GM18909 (cell line): ENCODE measurements at regions not wholly inside any gene's neighbourhood (a gene's known extent, or its start where the extent isn't known, plus 50 kb on each side); places are given as distances from the start of the nearest gene placed in this dataset.
"Not testable (repeated sequence)": the region's sequence is repeated elsewhere in the genome, so short reads cannot be mapped to it uniquely, and the experiment has no call there.

Source experiments
- ATAC-seq: cut with Tn5 transposase; IDR thresholded peaks from one replicate; pipeline ENCODE4 v1.9.1; 2021; ENCODE audit warnings: mild to moderate bottlenecking; ENCODE audit not compliant: unreplicated experiment, poor library complexity

DNA sequence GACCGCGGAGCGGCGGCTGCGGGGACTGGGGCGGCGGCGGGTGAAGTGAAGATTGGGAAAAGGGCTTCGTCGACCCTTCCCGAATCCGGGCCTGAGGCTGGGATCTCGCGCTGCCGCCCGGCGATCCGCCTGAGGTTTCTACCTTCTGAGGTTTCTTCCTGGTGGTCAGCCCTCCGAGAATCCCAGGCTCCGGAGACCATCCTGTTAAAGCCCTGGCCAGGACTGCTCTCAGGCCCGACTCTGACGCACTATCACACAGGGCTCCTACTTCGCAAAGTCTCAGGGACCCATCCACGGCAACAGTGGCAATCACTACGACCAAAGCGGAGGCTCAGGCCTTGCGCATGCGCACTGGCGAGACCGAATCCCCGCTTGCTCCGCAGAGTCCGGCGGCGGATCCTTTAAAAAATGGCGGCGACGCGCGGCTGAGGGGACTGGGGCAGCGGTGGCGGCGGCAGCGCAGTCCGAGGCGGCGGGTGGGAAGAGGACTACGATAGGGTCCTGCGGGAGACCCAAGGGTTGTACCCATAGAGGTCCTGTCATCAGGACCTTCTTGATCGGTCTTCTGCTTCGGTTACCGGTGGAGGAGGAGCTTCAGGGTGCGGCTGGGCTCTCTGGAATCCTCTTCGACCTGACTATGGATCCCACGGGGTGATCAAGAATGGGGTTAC, 157.2 kb upstream of the ZNF337 start:
- peak; percentile 90 for ATAC-seq

DNA sequence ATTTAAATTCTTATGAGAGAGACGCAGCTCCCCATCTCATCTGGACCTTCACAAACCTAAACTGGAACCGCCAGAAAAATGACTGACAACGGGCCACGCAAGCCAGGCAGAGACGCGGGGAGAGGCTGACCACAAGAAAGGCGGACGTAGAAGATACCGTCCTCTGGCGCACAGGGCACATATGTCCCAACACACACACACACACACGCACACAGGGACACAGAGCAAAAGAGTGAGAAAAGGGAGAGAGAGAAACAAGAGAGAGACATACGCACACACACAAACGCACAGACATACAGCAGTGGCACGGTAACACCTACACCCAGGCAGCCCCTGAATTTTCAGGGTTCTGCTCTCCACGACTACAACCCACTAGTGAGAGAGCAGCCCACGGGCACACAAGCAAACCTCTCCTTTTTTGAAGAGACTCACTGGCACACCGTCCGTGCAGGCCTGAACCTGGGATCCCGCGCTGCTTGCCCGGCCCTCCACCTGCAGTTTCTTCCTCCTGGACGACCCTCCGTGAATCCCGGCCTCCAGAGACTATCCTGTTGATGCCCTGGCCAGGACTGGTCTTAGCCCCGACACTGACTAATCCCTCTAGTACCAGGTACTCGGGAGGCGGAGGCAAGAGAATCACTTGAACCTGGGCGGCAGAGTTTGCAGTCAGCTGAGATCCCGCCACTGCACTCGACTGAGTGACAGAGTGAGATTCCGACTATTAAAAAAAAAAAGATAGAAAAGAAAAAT, 156.5 kb upstream of the ZNF337 start:
- ATAC-seq, result peak; percentile 26

DNA sequence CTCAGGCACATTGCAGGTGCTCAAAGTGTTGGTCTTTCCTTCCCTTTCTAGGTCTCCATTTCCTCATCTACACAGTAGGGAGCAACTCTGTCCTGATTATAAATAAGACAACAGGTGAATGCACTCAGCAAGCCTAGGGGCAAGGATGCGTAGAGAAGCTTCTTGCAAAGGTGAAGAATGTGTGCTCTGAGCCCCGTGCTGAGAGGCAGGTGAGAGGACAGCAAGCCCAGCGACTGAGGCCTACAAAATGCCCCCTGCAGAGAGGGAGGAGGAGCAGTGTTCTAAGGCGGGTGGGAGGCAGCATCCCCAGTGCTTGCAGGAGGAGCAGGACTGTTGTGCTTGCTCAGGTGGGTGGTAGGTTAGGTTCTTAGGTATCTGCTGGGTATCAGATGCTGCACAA, 153.5 kb upstream of the ZNF337 start:
- ATAC-seq, result not testable (repeated sequence)

DNA sequence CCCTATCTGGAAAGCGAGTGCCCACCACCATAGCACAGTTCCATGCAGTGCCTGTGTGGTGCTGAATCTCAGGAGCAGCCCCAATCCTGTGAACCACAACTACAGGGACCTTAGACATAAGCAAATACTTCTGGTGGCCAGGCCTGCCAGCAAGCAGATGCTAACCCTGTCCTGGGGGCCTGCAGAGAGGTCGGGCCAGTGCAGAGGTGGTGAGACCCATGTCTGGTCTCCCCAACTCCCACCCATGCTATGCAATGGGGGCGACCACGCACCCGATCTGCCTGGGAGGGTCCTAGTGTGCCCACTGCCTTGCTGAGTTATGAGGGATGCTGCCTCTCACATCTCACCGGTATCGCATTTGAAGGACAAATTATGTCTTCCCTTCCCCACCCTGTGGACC, 151.6 kb upstream of the ZNF337 start:
- no peak for ATAC-seq

DNA sequence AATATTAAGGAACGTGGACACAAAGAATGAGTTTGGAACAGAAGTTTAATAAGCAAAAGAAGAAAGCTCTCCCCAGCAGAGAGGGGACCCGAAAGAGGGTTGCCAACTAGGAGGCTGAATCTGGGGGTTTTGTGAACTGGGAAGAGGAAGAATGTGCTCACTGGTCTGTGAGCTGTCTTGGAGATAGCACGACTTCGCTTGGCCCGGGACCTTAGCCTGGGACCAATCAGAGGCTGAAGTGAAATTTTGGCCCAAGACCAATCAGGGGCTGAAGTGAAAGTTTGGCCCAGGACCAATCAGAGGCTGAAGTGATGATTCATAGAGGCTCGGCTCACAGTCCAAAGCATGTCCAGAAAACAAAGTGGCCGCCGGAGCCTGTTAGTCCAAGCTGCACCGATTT, 148.0 kb upstream of the ZNF337 start:
- ATAC-seq, result not testable (repeated sequence)

DNA sequence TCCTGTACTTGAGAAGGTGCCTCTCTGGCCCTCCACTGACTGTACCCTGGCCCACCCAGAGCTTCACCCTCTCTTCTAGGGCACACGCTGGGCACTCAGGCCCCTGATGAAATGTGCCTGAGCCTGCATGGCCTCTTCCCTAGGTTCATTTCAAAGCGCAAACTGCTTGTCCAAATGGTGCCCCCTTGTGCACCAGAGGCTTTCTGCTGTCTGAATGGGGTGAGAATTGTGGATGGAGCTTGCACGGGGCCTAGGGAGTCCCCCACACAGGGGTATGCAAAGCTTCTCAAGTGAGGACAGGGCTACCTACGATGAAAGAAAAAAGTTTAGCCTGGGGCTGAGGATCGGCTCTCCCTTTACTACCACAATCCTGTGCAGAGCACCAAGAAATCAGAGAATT, 116.9 kb upstream of the ZNF337 start:
- not testable (repeated sequence) for ATAC-seq

DNA sequence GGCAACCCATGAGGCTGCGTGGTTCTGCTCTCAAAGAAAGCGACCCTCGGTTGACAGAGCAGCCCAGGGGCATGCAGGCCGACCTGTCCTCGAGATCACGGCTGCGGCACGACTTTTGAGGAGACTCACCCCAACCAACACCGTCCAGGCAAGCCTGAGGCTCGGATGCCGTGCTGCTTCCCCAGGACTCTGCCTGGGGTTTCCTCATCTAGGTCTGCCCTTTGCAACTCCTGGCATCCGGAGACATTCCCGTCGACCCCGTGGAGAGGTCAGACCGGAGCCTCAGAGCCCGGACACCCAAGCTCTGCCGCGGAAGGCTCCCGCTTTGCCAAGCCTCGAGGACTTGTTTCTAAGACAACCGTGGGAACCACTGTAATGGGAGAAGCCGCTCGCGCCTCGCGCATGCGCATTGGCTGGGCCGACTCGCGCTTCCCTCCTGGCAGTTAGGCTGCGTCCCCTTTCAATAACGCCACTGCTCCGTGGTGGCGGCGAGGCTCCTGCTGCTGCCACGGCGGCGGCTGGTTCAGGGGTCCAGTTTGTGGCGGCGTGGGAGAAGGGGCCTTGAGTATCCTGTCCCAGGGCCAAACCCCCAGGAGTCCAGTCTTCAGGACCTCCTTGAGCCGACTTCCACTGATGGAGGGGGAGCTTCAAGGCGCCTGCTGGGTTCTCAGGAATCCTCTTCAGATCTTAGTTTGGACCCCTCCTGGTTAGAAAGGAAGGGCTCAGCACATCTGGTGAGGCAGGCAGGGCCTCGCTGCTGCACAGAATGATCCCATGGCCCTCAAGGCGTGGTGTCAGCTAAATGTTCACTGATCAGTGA, 101.7 kb upstream of the ZNF337 start:
- ATAC-seq, result not testable (repeated sequence)

DNA sequence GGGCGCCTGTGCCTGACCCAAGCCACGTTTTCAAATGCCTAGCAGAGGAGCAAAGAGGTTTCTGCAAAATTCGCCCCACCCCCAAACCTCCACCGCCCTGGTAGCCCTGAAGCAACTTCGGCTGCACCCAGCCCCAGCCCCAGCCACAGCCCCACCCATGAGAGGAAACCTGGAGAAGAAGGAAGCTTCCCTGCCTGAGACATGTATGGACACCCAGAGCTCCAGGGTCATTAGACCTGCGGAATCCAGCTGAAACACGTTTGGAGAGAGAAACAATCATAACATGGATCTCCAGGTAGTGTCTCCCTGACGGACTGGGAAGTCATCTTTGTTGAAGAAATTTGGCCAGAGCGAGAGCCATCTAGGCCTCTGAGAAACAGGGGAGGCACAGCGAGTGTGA, 100.4 kb upstream of the ZNF337 start:
- ATAC-seq, result not testable (repeated sequence)

DNA sequence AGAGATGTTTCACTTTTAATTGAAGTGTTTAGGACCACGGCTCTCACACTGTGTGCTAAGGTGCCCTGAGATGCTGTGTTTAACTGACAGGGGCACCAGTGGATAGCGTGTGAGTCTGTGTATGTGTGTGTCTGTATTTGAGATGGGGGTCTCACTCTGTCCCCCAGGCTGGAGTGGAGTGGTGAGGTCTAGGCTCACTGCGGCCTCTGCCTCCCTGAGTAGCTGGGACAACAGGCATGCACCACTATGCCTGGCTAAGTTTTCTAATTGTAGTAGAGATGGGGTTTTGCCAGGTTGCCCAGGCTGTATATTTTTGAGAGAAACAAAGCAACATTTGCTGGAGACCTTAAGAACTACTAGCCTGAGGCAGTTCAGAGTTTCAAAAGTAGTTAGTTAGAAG, 80.6 kb upstream of the ZNF337 start:
- not testable (repeated sequence) for ATAC-seq

DNA sequence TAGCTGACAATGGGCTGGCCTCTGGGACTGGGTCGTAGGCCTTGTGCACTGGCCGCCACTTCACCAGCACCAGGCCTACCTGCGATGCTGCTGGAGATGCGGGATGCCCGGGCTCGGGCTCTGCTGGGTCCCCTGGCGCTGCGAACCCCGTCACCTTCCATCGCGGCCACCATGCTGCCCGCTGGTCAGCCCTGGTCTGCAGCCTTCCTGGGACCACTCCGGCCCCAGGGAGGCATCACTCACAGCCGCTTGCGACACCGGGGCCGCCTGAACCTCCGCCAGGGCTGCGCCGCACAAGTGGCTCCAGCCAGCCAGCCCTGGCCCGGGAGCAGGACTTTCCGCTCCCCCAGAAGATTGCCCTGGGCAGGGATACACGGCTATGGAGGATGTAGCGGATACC, 78.1 kb upstream of the ZNF337 start:
- not testable (repeated sequence) for ATAC-seq

DNA sequence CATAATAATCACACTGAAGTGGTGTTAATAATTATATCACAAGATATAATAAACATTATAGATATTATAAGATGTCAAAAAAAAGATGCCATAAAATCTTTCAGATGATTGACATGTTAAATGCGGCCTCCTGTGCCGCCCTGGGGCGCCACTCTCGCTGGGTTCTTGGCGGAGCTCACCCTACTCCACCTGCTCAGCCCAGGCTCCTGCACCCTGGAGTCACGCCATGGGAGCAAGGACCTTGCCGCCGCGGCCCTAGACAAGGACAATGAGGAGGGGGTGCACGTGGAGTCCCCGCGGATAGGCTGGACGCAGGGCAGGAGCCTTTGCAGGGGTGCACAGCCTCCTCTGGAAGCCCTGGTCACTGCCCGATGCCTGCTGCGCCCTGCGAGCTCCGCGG, 77.5 kb upstream of the ZNF337 start:
- not testable (repeated sequence) for ATAC-seq

DNA sequence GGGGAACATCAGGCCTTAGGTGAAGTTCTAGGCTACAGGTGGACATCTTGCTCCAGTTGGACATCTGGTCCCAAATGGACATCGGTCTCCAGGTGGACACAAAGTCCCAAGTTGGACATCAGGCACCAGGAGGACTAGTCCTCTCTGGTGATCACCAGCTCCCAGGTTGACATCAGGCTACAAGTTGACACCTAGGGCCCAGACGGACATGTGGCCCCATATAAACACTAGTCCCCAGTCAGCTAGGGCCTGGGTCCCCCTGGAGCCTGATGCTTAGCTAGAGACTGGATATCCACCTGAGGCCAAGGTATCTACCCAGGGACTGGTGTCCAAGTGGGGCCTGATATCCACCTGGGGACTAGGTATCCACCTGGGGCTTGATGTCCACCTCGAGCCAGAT, 75.8 kb upstream of the ZNF337 start:
- ATAC-seq, result not testable (repeated sequence)

DNA sequence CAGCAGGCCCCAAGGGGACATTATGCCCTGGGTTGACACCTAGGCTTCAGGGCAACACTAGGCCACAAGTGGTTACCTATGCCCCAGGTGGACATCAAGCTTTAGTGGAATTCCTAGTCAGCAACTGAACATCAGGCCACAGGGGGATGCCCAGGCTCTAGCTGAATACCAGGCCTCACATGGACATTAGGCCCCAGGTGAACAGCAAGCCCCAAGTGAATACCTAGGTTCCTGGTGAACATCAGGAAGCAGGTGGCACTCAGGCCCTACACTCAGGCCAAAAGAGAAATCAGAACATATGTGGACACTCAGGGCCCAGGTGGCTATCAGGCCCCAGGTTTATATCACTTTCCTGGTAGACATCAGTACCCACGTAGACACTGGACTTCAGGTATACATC, 75.2 kb upstream of the ZNF337 start:
- not testable (repeated sequence) for ATAC-seq

DNA sequence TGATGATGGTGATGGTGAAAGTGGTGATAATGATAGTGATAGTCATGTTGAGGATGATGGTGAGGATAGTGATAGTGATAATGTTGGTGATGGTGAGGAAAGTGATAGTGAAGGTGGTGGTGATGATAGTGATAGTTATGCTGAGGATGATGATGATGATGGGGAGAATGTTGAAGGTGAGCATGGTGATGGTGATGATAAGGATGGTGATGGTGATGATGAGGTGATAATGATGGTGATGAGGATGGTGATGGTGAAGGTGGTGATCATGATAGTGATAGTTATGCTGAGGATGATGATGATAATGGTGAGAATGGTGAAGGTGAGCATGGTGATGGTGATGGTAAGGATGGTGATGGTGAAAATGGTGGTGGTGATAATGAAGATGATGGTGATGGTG, 64.9 kb upstream of the ZNF337 start:
- ATAC-seq, result no peak

DNA sequence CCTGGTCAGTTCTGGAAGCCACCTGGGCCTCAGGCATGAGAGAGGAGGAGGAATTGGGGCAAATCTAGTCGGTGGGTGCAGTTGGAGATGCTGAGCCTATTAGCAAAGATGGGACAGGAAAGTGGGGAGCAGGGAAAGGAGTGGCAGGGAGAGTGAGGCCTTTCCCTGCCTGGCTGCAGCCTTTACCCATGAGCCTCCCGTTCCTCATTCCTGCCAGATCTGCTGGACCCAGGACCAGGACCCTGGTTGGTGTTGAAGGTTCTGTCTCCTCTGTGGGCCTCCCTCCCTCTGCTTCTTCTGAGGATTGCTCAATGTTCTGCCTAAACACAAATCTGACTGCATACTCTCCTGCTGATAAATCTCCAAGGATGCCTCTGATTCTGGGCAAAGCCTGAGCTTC, 64.4 kb upstream of the ZNF337 start:
- not testable (repeated sequence) for ATAC-seq

DNA sequence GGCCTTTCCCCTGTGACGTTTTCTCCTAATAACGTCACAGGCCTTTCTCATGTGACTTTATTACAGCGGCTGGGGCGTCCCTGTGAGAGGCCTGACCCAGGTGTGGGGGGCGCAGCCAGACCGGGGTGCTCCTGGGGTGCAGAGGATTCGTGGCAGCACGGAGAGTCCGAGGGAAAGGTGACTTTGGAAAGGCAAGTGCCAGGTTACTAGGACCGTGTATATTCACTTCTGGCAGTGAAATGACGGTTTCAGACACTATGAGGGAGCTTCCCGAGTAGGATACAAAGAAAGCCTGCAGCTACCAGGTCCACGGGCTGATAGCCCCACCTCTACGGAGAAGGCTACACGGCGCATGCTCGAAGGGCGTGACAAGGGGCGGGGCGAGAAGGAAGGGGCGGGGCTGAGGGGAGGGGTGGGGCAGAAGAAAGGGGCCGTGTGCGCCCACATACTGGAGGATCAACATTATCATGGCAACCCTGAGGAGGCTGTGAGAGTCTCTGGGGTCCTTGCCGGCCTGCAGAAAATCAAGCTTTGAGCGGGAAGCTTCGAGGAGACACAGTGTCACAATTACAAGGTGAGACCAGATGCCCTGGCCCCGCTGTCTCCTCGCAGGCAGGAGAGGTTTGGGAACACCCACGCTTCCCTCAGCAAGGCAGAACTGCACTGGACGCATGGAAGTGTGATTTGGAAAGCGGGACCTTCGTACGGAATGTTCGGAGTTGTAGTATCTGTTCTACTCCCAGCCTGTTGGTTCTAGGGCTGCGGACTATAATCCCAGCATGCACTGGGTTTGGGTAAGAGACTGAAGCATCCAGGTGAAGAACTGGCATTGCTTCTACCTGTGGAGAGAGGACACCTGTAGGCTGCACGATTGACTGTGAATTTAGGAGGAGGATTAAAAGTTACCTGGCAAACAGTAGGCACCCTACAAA, 54.4 kb upstream of the ZNF337 start:
- no peak for ATAC-seq

DNA sequence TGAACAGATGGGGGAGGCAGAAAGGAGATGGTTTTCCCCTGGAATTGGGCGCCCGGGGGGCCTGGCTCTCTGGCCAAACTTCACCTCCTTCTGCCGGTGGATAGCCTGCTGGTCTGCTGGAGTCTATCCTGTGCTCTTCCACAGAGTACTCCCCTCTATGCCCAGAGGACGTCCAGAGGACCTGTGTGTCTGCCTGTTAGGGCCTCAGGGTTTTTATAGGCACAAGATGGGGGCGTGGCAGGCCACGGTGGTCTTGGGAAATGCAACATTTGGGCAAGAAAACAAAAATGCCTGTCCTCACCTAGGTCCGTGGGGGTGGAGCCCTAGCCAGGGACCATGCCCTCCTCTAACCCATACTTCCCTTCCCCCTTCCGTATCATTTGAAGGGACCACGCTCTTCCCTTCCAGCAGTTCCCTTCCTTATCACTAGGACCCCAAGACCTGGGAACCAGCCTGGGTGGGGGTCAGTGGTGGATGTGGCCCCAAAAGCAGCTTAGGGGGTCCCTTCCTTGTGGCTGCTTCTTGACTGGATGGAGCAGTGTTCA, 53.6 kb upstream of the ZNF337 start:
- no peak for ATAC-seq

DNA sequence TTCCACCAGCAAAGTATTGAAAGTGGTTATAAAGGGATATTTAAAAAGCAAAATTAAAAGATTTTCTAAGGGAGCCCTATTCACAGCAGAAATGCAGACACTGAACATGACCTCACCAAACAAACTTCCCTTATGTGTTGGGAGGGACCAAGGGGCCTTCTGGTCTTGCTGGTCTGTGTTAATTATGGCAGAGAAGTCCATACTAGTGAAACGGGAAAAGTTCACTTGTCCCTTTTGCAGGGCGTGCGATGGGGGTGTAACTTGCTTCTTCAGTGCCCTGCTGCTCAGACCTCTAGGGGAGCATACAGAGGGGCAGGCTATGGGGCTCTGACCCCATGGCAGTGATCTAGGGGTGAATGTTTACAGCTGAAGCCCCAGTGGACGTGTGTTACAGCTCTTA, 53.0 kb upstream of the ZNF337 start:
- ATAC-seq, result no peak
